ENCODE measurements at regions not wholly inside any gene's neighbourhood (a gene's known extent, or its start where the extent isn't known, plus 50 kb on each side); places are given as distances from the start of the nearest gene placed in this dataset.

GRCh38 chr13:43991773-43992201 lies 112.1 kb downstream of the LACC1 start:
- in situ Hi-C loops (cut with MboI; ENCODE audit: low sequenced_read_pairs), result no loop called here
- no peak for DNase-seq (ENCODE audit: low spot score in 2 of 2)
- Histone ChIP-seq H3K36me3 (replicated peaks) (no peaks in the 10 kb centered on the region), H3K4me1 (peaks cover 4% of the 10 kb centered on the region), H3K9me3 (no peaks in the 10 kb centered on the region), H3K4me3 (no peak overlapping the region), H3K27me3 (ENCODE audit: low read depth) (peaks cover 3% of the 10 kb centered on the region; the same call in 1 of the 2 replicates)

DNA sequence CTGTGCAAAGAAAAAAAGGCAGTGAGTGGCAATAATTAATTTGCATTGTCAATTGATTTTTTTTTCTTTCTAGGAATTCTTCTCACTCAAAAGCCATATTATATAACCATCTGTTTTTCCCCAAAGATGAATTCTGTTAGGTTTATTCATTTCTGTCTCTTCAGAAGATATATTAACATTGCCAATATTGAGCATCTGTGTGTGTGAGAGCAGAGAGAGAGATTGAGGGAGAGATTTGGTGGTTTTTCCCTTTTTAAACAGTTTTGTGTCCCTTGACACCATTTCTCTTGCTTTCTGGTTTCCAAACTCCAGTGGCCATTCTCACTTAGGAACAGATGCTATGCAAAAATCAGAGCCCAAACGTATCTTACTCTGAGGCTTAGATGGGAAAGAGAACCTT lies 112.5 kb downstream of the LACC1 start:
- peaks cover 3% of the 10 kb centered on the region; the same call in 1 of the 2 replicates for H3K27me3 ChIP-seq (ENCODE audit: low read depth)
- H3K4me1 ChIP-seq, result peaks cover 3% of the 10 kb centered on the region; the same call in 1 of the 2 replicates
- in situ Hi-C loops (cut with MboI; ENCODE audit: low sequenced_read_pairs), result no loop called here
- no peaks in the 10 kb centered on the region for H3K36me3 ChIP-seq (replicated peaks)
- DNase-seq (ENCODE audit: low spot score in 2 of 2), result no peak
- no peaks in the 10 kb centered on the region for H3K9me3 ChIP-seq
- no peak overlapping the region for H3K4me3 ChIP-seq

GRCh38 chr13:43994999-43995859 lies 115.5 kb downstream of the LACC1 start:
- in situ Hi-C loops (cut with MboI; ENCODE audit: low sequenced_read_pairs), result no loop called here
- no peaks in the 10 kb centered on the region for H3K9me3 ChIP-seq
- no peak for DNase-seq (ENCODE audit: low spot score in 2 of 2)
- no peaks in the 10 kb centered on the region for H3K36me3 ChIP-seq (replicated peaks)
- H3K4me3 ChIP-seq, result no peak overlapping the region
- H3K4me1 ChIP-seq, result no peaks in the 10 kb centered on the region
- H3K27me3 ChIP-seq (ENCODE audit: low read depth), result peaks cover 3% of the 10 kb centered on the region; the same call in 1 of the 2 replicates

DNA sequence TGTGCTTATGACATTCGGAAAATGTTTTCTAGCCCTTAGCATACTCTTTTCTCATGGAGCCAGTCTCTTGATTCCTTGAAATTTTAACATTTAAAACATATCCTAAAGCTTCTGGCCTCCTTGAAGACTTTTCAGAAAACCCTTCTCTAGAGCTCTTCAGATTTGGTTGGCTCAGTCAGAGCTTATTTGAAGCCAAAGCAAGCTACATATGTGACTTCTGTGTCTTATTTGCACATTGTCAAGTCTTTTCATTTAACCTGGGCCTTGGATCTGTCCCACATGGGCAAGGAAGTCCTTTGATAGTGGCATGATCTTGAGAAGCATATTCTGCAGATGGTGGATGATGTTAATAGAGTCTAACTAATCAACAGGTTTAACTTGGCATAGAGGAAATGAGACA lies 116.5 kb downstream of the LACC1 start:
- in situ Hi-C loops (cut with MboI; ENCODE audit: low sequenced_read_pairs), result no loop called here

DNA sequence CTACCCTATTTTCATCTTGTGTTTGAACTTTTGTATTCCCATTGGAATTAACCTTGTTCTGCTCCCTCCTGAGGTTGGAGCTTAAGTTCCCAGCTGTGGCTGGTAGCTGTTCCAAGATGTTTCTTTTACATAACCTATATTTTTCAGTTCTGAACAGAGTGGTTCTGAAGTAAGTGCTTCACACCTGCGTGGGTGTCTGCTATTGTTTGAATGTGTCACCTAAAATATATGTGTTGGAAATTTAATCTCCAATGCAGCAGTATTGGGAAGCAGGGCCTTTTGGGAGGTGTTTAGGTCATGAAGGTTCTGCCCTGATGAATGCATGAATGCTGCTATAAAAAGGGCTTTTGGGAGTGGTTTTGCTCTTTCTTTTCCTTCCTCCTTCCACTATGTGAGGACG lies 123.8 kb downstream of the LACC1 start:
- Histone ChIP-seq H3K4me1 (no peaks in the 10 kb centered on the region), H3K36me3 (replicated peaks) (no peaks in the 10 kb centered on the region), H3K9me3 (no peaks in the 10 kb centered on the region), H3K27me3 (ENCODE audit: low read depth) (no peaks in the 10 kb centered on the region), H3K4me3 (no peak overlapping the region)
- in situ Hi-C loops (cut with MboI; ENCODE audit: low sequenced_read_pairs), result no loop called here
- no peak for DNase-seq (ENCODE audit: low spot score in 2 of 2)

More for the DNA sequence above, 116.5 kb downstream of the LACC1 start:
- peaks cover 3% of the 10 kb centered on the region; the same call in 1 of the 2 replicates for H3K27me3 ChIP-seq (ENCODE audit: low read depth)
- H3K36me3 ChIP-seq (replicated peaks), result no peaks in the 10 kb centered on the region
- no peaks in the 10 kb centered on the region for H3K9me3 ChIP-seq
- no peak for DNase-seq (ENCODE audit: low spot score in 2 of 2)
- H3K4me3 ChIP-seq, result no peak overlapping the region
- H3K4me1 ChIP-seq, result no peaks in the 10 kb centered on the region

- no peaks in the 10 kb centered on the region for H3K4me1 ChIP-seq
- DNase-seq (ENCODE audit: low spot score in 2 of 2), result no peak
- in situ Hi-C loops (cut with MboI; ENCODE audit: low sequenced_read_pairs), result no loop called here
- H3K27me3 ChIP-seq (ENCODE audit: low read depth), result no peaks in the 10 kb centered on the region
- H3K36me3 ChIP-seq (replicated peaks), result no peaks in the 10 kb centered on the region
- H3K9me3 ChIP-seq, result no peaks in the 10 kb centered on the region
- no peak overlapping the region for H3K4me3 ChIP-seq
Observed at GRCh38 chr13:44004878-44005277, 125.2 kb downstream of the LACC1 start.

GRCh38 chr13:44007451-44007850 lies 127.7 kb downstream of the LACC1 start:
- DNase-seq (ENCODE audit: low spot score in 2 of 2), result no peak
- in situ Hi-C loops (cut with MboI; ENCODE audit: low sequenced_read_pairs), result no loop called here
- no peak overlapping the region for H3K4me3 ChIP-seq
- H3K9me3 ChIP-seq, result no peaks in the 10 kb centered on the region
- H3K27me3 ChIP-seq (ENCODE audit: low read depth), result no peaks in the 10 kb centered on the region
- no peaks in the 10 kb centered on the region for H3K36me3 ChIP-seq (replicated peaks)
- H3K4me1 ChIP-seq, result no peaks in the 10 kb centered on the region

- no peak overlapping the region for H3K4me3 ChIP-seq
- no peak for DNase-seq (ENCODE audit: low spot score in 2 of 2)
- in situ Hi-C loops (cut with MboI; ENCODE audit: low sequenced_read_pairs), result no loop called here
- H3K4me1 ChIP-seq, result no peaks in the 10 kb centered on the region
- H3K9me3 ChIP-seq, result no peaks in the 10 kb centered on the region
- H3K36me3 ChIP-seq (replicated peaks), result no peaks in the 10 kb centered on the region
- no peaks in the 10 kb centered on the region for H3K27me3 ChIP-seq (ENCODE audit: low read depth)
Observed at GRCh38 chr13:44011036-44011435, 131.3 kb downstream of the LACC1 start.

GRCh38 chr13:44012910-44013757 lies 133.4 kb downstream of the LACC1 start:
- Histone ChIP-seq H3K9me3 (no peaks in the 10 kb centered on the region), H3K27me3 (ENCODE audit: low read depth) (no peaks in the 10 kb centered on the region), H3K36me3 (replicated peaks) (no peaks in the 10 kb centered on the region), H3K4me3 (no peak overlapping the region), H3K4me1 (no peaks in the 10 kb centered on the region)
- in situ Hi-C loops (cut with MboI; ENCODE audit: low sequenced_read_pairs), result no loop called here
- no peak for DNase-seq (ENCODE audit: low spot score in 2 of 2)

- in situ Hi-C loops (cut with MboI; ENCODE audit: low sequenced_read_pairs), result no loop called here
- Histone ChIP-seq H3K4me1 (no peaks in the 10 kb centered on the region), H3K27me3 (ENCODE audit: low read depth) (no peaks in the 10 kb centered on the region), H3K36me3 (replicated peaks) (no peaks in the 10 kb centered on the region), H3K9me3 (no peaks in the 10 kb centered on the region), H3K4me3 (no peak overlapping the region)
- DNase-seq (ENCODE audit: low spot score in 2 of 2), result no peak
Observed at GRCh38 chr13:44013758-44014291, 134.1 kb downstream of the LACC1 start.

- Histone ChIP-seq H3K4me3 (no peak overlapping the region), H3K27me3 (ENCODE audit: low read depth) (no peaks in the 10 kb centered on the region), H3K9me3 (no peaks in the 10 kb centered on the region), H3K36me3 (replicated peaks) (no peaks in the 10 kb centered on the region), H3K4me1 (no peaks in the 10 kb centered on the region)
- in situ Hi-C loops (cut with MboI; ENCODE audit: low sequenced_read_pairs), result no loop called here
- no peak for DNase-seq (ENCODE audit: low spot score in 2 of 2)
Observed at GRCh38 chr13:44014501-44014900, 134.8 kb downstream of the LACC1 start.

- in situ Hi-C loops (cut with MboI; ENCODE audit: low sequenced_read_pairs), result no loop called here
- no peak for DNase-seq (ENCODE audit: low spot score in 2 of 2)
- H3K4me1 ChIP-seq, result no peaks in the 10 kb centered on the region
- no peaks in the 10 kb centered on the region for H3K36me3 ChIP-seq (replicated peaks)
- H3K9me3 ChIP-seq, result no peaks in the 10 kb centered on the region
- H3K4me3 ChIP-seq, result no peak overlapping the region
- H3K27me3 ChIP-seq (ENCODE audit: low read depth), result no peaks in the 10 kb centered on the region
Observed at GRCh38 chr13:44015118-44015517, 135.4 kb downstream of the LACC1 start.

GRCh38 chr13:44015811-44016210 lies 136.1 kb downstream of the LACC1 start:
- Histone ChIP-seq H3K4me3 (no peak overlapping the region), H3K36me3 (replicated peaks) (no peaks in the 10 kb centered on the region), H3K9me3 (no peaks in the 10 kb centered on the region), H3K4me1 (no peaks in the 10 kb centered on the region), H3K27me3 (ENCODE audit: low read depth) (no peaks in the 10 kb centered on the region)
- in situ Hi-C loops (cut with MboI; ENCODE audit: low sequenced_read_pairs), result no loop called here
- DNase-seq (ENCODE audit: low spot score in 2 of 2), result no peak

Measured in HAP-1 (cell line).